Osteocyte (in vitro differentiated cells): ENCODE measurements at regions not wholly inside any gene's neighbourhood (a gene's known extent, or its start where the extent isn't known, plus 50 kb on each side); places are given as distances from the start of the nearest gene placed in this dataset.

Experiments
- DNase-seq: peaks from one replicate; pipeline ENCODE4 v3.0.0; 2021; ENCODE audit warnings: mixed read lengths; ENCODE audit not compliant: unreplicated experiment; ENCODE audit errors: extremely low spot score
- H3K27ac Mint-ChIP-seq: one replicate; pipeline ENCODE4 v1.8.0; 2021; ENCODE audit warnings: mild to moderate bottlenecking, mixed read lengths; ENCODE audit not compliant: unreplicated experiment
- H3K27me3 Mint-ChIP-seq: one replicate; pipeline ENCODE4 v1.8.0; 2021; ENCODE audit warnings: mixed read lengths; ENCODE audit not compliant: unreplicated experiment
- H3K36me3 Mint-ChIP-seq: one replicate; pipeline ENCODE4 v1.8.0; 2021; ENCODE audit warnings: mixed read lengths; ENCODE audit not compliant: unreplicated experiment
- H3K4me1 Mint-ChIP-seq: one replicate; pipeline ENCODE4 v1.8.0; 2021; ENCODE audit warnings: mixed read lengths; ENCODE audit not compliant: unreplicated experiment
- H3K4me3 Mint-ChIP-seq: one replicate; pipeline ENCODE4 v1.8.0; 2021; ENCODE audit warnings: mild to moderate bottlenecking, moderate library complexity, mixed read lengths; ENCODE audit not compliant: unreplicated experiment
- H3K9me3 Mint-ChIP-seq: one replicate; pipeline ENCODE4 v1.8.0; 2021; ENCODE audit warnings: mixed read lengths; ENCODE audit not compliant: unreplicated experiment
- TF ChIP-seq, protein P1 (sequence below): fragments of 200-600 bp; sonication (generic); IDR thresholded peaks from 2 replicates; pipeline ENCODE4 v1.5.0; 2021; ENCODE audit warnings: antibody characterized with exemption, mild to moderate bottlenecking, moderate library complexity

GRCh38 chr2:160701822-160702221 lies 208.2 kb upstream of the RBMS1 start:
- Mint-ChIP-seq H3K9me3 (no peaks in the 10 kb centered on the region), H3K4me1 (peaks cover 33% of the 10 kb centered on the region), H3K4me3 (no peak overlapping the region), H3K36me3 (no peaks in the 10 kb centered on the region), H3K27me3 (no peaks in the 10 kb centered on the region), H3K27ac (no peak overlapping the region)
- no peak for DNase-seq
- TF ChIP-seq, protein P1, sequence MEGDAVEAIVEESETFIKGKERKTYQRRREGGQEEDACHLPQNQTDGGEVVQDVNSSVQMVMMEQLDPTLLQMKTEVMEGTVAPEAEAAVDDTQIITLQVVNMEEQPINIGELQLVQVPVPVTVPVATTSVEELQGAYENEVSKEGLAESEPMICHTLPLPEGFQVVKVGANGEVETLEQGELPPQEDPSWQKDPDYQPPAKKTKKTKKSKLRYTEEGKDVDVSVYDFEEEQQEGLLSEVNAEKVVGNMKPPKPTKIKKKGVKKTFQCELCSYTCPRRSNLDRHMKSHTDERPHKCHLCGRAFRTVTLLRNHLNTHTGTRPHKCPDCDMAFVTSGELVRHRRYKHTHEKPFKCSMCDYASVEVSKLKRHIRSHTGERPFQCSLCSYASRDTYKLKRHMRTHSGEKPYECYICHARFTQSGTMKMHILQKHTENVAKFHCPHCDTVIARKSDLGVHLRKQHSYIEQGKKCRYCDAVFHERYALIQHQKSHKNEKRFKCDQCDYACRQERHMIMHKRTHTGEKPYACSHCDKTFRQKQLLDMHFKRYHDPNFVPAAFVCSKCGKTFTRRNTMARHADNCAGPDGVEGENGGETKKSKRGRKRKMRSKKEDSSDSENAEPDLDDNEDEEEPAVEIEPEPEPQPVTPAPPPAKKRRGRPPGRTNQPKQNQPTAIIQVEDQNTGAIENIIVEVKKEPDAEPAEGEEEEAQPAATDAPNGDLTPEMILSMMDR = no peak

- peaks cover 7% of the 10 kb centered on the region for H3K9me3 Mint-ChIP-seq
- H3K36me3 Mint-ChIP-seq = peaks cover 5% of the 10 kb centered on the region
- peaks cover 33% of the 10 kb centered on the region for H3K4me1 Mint-ChIP-seq
- no peak overlapping the region for H3K27ac Mint-ChIP-seq
- TF ChIP-seq, protein P1 = no peak
- H3K4me3 Mint-ChIP-seq = no peak overlapping the region
- H3K27me3 Mint-ChIP-seq = no peaks in the 10 kb centered on the region
- no peak for DNase-seq
Observed at GRCh38 chr2:160702754-160703153, 209.1 kb upstream of the RBMS1 start.

DNA sequence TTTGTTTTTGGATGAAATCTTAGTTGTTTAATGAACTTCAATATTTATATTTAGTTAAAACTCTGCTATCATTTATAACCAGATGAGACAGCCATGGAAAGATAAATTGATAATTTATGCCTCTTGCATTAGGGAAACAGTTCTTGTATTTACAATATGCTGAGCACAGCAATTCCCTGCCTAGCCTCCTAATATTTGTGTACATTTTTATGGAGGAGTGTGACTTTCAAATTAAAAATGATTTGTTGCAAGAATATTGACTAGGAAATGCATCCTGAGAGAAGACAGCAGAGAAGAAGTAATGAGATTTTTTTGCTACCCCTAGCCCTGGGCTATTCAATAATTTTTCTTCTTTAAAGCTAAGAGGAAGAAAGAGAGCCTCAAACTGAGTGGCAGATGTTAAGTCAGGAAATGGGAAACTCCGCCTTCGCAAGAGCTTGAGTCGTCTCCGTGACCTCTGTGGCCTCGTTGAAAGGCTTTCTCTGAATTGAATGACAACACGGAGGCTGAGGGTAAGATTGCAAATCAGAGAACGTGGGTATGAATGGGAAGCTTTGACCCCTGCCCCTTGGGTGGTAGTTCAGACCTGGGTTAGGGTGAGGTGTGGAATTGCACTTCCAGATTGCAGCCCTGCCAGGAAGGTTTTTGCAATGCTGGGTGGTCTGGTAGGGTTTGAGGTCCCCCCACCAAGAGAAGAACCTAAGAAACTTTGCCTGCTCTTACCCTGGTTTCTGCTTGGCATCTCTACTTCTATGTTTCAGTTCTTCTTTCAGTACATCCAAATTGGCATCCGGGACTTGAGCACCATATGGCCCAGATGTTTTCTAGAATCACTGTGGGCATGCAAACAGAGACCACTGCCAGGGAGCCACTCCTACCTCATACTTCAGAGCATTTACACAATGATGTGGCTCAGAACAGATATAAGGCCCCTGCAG lies 210.3 kb upstream of the RBMS1 start:
- no peak for DNase-seq
- Mint-ChIP-seq H3K27ac (no peak overlapping the region), H3K36me3 (peaks cover 8% of the 10 kb centered on the region), H3K9me3 (peaks cover 7% of the 10 kb centered on the region), H3K4me1 (peaks cover 33% of the 10 kb centered on the region), H3K27me3 (no peaks in the 10 kb centered on the region), H3K4me3 (no peak overlapping the region)
- TF ChIP-seq, protein P1 = no peak

DNA sequence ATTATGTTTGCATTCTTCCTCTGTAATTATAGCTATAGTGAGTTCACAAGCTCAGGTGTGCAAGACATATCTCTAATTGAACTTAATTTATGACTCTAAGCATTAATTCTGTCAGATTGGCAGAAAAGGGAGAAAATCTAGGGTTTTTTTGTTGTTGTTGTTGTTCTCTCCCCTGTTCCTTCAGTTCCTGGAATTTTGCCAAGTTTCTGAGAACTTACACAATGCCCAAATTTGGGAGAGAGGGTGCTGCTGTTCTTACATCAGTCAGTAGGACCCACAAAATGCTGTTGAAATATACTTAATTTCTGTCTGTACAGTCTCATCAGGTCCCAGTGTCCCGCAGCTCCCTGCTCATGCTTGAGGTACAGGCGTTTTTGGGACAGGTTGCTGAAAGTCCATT lies 221.8 kb upstream of the RBMS1 start:
- TF ChIP-seq, protein P1 = no peak
- Mint-ChIP-seq H3K36me3 (no peaks in the 10 kb centered on the region), H3K27me3 (no peaks in the 10 kb centered on the region), H3K4me1 (peaks cover 5% of the 10 kb centered on the region), H3K27ac (no peak overlapping the region), H3K4me3 (no peak overlapping the region), H3K9me3 (peaks cover 10% of the 10 kb centered on the region)
- DNase-seq = no peak

DNA sequence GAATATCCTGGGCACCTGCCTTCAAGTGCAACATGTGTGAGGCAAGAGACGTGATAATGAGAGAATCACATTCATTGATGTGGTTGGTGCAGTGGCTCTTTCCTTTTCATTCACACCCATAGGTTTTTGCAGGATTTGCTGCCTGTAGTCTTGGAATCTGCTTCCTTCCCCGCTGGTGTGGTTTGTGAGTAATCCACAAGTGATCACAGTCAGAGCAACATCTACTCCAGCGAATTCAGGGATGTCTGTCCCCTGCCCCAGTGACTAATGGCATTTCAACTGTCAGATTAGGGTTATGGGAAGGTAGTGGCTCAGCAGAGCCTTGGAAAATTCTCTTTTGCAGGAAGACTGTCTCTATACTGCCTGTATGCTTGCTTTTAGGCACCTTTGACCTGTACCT lies 225.5 kb upstream of the RBMS1 start:
- no peaks in the 10 kb centered on the region for H3K36me3 Mint-ChIP-seq
- peaks cover 5% of the 10 kb centered on the region for H3K4me1 Mint-ChIP-seq
- H3K9me3 Mint-ChIP-seq = peaks cover 12% of the 10 kb centered on the region
- DNase-seq = no peak
- TF ChIP-seq, protein P1 = no peak
- no peak overlapping the region for H3K4me3 Mint-ChIP-seq
- H3K27ac Mint-ChIP-seq = no peak overlapping the region
- H3K27me3 Mint-ChIP-seq = no peaks in the 10 kb centered on the region
